Lower leg skin (tissue), 3 donors: ENCODE measurements at regions not wholly inside any gene's neighbourhood (a gene's known extent, or its start where the extent isn't known, plus 50 kb on each side); places are given as distances from the start of the nearest gene placed in this dataset.

Source experiments
- POLR2A ChIP-seq, 2 donors: fragments of 450-650 bp; IDR thresholded peaks; one replicate each; pipeline ENCODE4 v1.6.1; 2016 to 2017; ENCODE audit warnings: antibody characterized with exemption in 2 of 2, mild to moderate bottlenecking in 1 of 2, moderate library complexity in 1 of 2
- TF ChIP-seq, protein P1 (sequence below), 3 donors: fragments of 450-650 bp; IDR thresholded peaks; one replicate each; pipeline ENCODE4 v1.5.1; 2016; ENCODE audit warnings: antibody characterized with exemption in 3 of 3, mild to moderate bottlenecking in 3 of 3, moderate library complexity in 2 of 3

DNA sequence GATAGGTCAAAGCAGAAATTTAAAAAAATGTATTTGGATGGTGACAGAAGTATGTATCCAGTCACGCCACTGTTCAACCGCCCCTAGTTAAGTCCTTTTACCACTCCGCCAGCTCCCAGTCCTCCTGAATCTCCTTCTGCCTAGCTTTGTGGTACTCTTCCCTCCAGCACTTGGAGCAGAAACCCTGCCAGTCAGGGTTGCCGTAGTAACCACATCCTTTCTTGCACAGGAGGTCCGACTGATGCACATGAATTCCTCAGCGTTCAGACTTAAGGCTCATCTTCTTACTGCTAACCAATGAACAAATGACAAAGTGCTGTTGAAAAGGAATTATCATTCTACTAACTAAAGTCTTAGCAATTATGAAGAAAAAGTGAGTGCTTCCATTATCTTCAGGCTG, 175.3 kb upstream of the KCTD7 start:
- TF ChIP-seq, protein P1, sequence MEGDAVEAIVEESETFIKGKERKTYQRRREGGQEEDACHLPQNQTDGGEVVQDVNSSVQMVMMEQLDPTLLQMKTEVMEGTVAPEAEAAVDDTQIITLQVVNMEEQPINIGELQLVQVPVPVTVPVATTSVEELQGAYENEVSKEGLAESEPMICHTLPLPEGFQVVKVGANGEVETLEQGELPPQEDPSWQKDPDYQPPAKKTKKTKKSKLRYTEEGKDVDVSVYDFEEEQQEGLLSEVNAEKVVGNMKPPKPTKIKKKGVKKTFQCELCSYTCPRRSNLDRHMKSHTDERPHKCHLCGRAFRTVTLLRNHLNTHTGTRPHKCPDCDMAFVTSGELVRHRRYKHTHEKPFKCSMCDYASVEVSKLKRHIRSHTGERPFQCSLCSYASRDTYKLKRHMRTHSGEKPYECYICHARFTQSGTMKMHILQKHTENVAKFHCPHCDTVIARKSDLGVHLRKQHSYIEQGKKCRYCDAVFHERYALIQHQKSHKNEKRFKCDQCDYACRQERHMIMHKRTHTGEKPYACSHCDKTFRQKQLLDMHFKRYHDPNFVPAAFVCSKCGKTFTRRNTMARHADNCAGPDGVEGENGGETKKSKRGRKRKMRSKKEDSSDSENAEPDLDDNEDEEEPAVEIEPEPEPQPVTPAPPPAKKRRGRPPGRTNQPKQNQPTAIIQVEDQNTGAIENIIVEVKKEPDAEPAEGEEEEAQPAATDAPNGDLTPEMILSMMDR (IDR thresholded peaks at IDR 0.05) = no peak
- TF ChIP-seq POLR2A (IDR thresholded peaks at IDR 0.05) = no peak
